Cardiac septum (tissue), 1 donor: ENCODE measurements at regions not wholly inside any gene's neighbourhood (a gene's known extent, or its start where the extent isn't known, plus 50 kb on each side); places are given as distances from the start of the nearest gene placed in this dataset.
"Not testable (repeated sequence)": the region's sequence is repeated elsewhere in the genome, so short reads cannot be mapped to it uniquely, and the experiment has no call there.

Source experiments
- DNase-seq: peaks from one replicate; pipeline ENCODE4 v3.0.0-alpha.2; 2020; ENCODE audit warnings: low spot score
- intact Hi-C: fragments of 100-400 bp; cut with DNase I; formaldehyde crosslinking; loops from one replicate; pipeline ENCODE4 v1.14.0; 2022
- donor health status: DM: no; HTN: no; CAD: no.

GRCh38 chr12:75674393-75674792, 163.0 kb upstream of the KRR1 start:
- no peak for DNase-seq
- intact Hi-C loops: no loop called here

DNA sequence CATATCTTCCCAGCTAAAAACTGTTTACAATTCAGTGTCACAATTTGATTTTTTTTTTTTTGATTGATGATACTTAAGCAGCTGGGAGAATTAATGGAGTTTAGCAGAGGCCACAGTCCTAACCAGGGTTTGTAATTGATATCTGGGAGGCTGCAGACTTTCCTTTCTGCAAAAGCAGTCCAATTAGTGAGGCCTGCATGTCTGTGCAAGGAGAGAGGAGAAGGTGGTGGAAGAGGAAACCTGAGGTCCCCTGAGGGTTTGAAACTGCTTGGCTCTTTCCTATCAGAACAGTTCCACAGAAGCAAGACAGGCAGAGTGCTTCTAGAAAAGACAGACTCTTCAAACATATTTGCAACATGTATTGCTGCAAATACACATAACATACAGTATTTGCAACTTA, 160.8 kb upstream of the KRR1 start:
- intact Hi-C loops: no loop called here
- DNase-seq: no peak

DNA sequence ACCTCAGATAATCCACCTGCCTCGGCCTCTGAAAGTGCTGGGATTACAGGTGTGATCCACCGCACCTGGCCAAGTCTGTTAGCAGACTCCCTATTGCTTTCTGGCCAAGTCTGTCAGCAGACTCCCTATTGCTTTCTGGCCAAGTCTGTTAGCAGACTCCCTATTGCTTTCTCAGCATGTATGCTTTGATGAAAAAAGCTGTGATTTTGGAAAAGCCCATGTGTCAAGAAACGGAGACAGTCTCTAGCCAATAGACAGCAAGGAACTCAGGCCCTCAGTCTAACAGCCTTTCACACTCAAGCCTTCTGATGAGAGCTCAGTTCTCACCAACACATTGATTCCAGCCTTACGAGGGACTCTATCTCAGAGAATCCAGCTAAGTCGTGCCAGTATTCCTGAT, 158.8 kb upstream of the KRR1 start:
- intact Hi-C loops: no loop called here
- no peak for DNase-seq

GRCh38 chr12:75666939-75667334, 155.5 kb upstream of the KRR1 start:
- intact Hi-C loops: loop anchor here (10.0 kb wide), 1 partner anchor 158 kb away; no protein-coding TSS in a partner anchor
- DNase-seq: no peak

DNA sequence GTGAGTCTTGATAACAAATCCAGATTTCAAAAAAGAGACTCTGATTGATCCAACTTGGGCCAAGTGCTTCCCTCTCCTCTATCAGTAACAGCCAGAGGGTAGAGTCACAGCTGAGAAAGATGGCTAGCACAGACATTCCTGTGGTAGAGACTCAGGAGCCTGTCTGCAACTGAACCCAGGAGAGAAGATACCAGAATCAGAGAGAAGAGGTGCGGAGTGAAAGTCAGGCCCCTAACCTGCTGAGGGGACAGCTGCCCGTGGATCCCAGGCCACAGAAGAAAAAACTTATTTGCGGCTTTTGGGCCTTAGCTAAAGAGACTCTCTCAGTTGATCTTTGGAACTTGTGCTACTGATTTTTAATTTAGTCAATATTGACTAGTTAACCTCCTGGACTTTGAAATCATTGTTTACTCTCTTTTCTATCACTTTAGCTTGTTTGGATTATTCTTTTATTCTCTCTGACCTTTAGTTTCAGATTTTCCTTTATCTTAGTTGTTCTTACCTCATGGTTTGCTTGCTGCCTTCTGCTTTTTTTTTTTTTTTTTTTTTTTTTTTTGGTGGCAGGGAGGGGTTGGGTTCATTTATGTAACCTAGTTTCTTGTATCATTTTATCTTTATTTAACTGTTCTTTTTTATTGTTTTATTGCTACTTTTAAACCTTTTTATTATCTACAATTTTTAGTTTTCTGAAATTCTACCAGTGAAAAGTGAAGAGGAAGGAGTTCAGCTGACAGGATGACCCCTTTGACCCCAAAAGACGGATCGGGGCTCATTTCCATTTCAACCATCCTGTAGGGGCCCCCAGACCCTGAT, 154.9 kb upstream of the KRR1 start:
- DNase-seq: no peak
- intact Hi-C loops: loop anchor here (10.0 kb wide), 1 partner anchor 158 kb away; no protein-coding TSS in a partner anchor

- intact Hi-C loops: loop anchor here (10.0 kb wide), 1 partner anchor 160 kb away; no protein-coding TSS in a partner anchor
- DNase-seq: no peak
Measured at GRCh38 chr12:75665216-75665615, 153.8 kb upstream of the KRR1 start.

- no peak for DNase-seq
- intact Hi-C loops: loop anchor here (5.0 to 10.0 kb wide), 2 partner anchors 35 to 162 kb away; no protein-coding TSS in a partner anchor
Measured at GRCh38 chr12:75662511-75663159, 151.2 kb upstream of the KRR1 start.

DNA sequence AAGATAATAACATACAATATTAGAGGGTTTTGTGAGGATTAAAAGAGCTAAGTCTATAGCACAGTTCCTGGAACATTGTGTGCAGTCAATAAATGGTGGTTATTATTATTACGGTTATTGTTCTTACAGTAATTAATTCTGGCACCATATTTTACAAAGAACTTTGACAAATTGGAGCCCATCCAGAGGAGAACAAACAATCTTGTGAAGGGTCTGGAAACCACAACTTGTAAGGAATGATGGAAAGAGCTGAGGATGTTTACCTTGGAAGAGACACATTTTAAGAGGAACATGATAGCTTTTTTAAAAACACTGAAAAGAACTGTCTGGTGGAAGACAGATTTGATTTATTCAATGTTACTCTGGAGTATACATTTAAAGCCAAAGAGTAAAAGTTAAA, 150.5 kb upstream of the KRR1 start:
- no peak for DNase-seq
- intact Hi-C loops: loop anchor here (5.0 to 10.0 kb wide), 2 partner anchors 35 to 163 kb away; no protein-coding TSS in a partner anchor

DNA sequence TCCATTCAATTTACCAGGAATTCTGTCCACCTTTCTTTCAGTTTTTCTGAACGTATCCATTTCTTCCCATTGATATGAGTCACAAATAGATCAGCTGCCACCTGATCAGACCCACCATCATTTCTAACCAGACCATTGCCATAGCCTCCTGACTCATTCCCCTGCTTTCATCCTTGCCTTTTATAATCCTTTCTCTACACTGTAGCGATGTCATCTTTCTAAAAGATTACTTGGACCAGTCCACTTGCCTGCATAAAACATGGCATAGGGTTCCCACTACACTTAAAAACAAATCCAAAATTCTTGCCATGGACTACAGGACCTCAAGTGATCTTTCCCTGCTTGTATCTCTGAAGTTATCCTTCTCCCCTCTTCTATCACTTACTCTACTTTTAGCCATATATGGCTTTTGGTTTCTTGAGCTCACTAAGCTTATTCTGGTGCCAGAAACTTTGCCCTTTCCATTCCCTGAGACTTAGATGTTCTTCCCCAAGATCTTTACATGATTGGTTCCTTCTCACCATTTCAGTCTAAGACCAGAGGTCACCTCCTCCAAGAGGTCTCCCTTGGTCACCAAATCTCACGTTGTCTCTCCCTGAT, 149.5 kb upstream of the KRR1 start:
- intact Hi-C loops: loop anchor here (5.0 to 10.0 kb wide), 2 partner anchors 36 to 164 kb away; no protein-coding TSS in a partner anchor
- no peak for DNase-seq

GRCh38 chr12:75660107-75660530, 148.7 kb upstream of the KRR1 start:
- DNase-seq: no peak
- intact Hi-C loops: loop anchor here (5.0 to 10.0 kb wide), 2 partner anchors 37 to 165 kb away; no protein-coding TSS in a partner anchor

DNA sequence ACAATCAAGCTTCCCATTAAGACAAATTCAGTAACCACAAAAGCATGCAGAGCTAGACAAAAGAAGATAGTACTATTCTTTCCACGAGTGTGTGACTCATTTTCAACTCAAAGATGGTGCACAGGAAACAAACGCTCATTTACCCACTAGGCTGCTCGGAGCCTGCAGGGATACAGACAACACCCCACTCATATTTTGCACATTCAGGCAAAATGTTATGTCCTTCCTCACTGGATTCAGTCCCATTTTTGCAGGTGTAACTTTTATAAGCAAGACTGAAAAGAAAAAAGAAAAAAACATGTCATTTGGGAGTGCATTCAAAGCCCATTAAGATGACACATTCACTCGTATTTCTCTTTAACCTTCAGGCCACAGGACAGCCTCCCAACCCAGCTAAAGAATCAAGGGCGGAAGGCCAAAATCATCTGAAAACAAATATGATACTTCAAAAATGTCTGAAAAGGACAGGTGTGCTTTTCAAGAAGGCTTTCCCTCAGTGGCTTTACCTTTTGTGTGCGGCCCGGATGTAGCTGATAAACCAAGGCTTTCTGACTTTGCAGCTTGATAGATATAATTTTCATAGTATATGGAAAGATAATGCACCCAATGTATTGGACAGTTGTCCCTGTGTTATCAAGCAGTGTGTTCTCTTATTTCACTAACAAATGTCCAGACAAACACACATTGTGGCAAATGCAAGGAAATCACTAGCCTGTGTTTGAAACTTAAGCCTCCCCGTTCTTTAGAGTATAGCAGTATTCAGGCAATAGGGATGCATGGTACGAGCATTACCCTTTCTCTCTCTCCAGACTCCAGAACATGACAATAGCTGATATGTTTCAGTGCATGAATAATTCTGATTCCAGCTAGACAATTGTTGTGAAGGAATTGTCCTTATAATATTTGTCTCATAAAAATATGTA, 147.8 kb upstream of the KRR1 start:
- intact Hi-C loops: loop anchor here (5.0 kb wide), 1 partner anchor 63 kb away; no protein-coding TSS in a partner anchor
- DNase-seq: no peak

GRCh38 chr12:75658286-75658685, 146.9 kb upstream of the KRR1 start:
- no peak for DNase-seq
- intact Hi-C loops: loop anchor here (5.0 kb wide), 1 partner anchor 64 kb away; no protein-coding TSS in a partner anchor

GRCh38 chr12:75657831-75658230, 146.4 kb upstream of the KRR1 start:
- intact Hi-C loops: loop anchor here (5.0 kb wide), 1 partner anchor 64 kb away; no protein-coding TSS in a partner anchor

GRCh38 chr12:75657354-75657753, 145.9 kb upstream of the KRR1 start:
- intact Hi-C loops: loop anchor here (5.0 kb wide), 1 partner anchor 65 kb away; no protein-coding TSS in a partner anchor
- DNase-seq: not testable (repeated sequence)

More at GRCh38 chr12:75657831-75658230, 146.4 kb upstream of the KRR1 start:
- DNase-seq: no peak

GRCh38 chr12:75656648-75657047, 145.2 kb upstream of the KRR1 start:
- no peak for DNase-seq
- intact Hi-C loops: loop anchor here (5.0 kb wide), 1 partner anchor 66 kb away; no protein-coding TSS in a partner anchor

- intact Hi-C loops: loop anchor here (5.0 kb wide), 1 partner anchor 66 kb away; no protein-coding TSS in a partner anchor
- no peak for DNase-seq
Measured at GRCh38 chr12:75656210-75656609, 144.8 kb upstream of the KRR1 start.

DNA sequence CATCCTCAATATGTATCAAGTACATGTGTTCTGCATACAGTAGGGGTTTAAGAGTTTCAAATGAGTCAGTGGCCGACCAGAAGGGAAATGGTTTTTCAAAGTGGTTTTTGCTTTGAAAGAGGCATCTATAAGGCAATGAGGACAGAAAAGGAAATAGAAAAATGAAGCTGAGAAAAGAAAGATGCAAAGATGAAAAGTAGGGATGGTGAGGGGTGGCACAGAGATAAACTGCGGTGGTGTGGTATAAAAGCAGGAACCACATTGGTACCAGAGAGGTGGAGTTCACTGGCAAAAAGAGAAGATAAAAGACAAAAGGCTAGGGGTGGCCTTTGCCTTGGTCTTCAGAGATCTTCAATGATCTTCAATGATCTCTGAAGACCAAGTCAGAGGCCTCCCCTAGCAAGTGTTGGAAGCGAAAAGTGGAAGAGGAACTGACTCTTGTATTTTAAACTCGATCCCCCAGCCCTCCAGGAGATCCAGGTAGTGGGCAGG, 144.0 kb upstream of the KRR1 start:
- intact Hi-C loops: loop anchor here (5.0 kb wide), 1 partner anchor 67 kb away; no protein-coding TSS in a partner anchor
- no peak for DNase-seq

- no peak for DNase-seq
- intact Hi-C loops: no loop called here
Measured at GRCh38 chr12:75651342-75651695, 139.9 kb upstream of the KRR1 start.
